ENCODE measurements at regions not wholly inside any gene's neighbourhood (a gene's known extent, or its start where the extent isn't known, plus 50 kb on each side); places are given as distances from the start of the nearest gene placed in this dataset.

- Histone ChIP-seq H3K4me3 (ENCODE audit: low read length in 3 of 3) (no peak overlapping the region), H3K27me3 (ENCODE audit: control insufficient read depth in 3 of 3, insufficient read depth in 3 of 3, low read length in 3 of 3) (peaks cover 32 to 81% (median 66%) of the 10 kb centered on the region in 3 donors), H3K9ac (ENCODE audit: low read depth in 1 of 3, low read length in 3 of 3) (no peak overlapping the region), H3K27ac (ENCODE audit: low read depth, low read length) (no peak overlapping the region), H3K9me3 (ENCODE audit: control insufficient read depth in 3 of 3, low read length in 3 of 3) (peaks cover 0 to 4% (median 2%) of the 10 kb centered on the region in 3 donors), H3K4me1 (ENCODE audit: control insufficient read depth in 3 of 3, insufficient read depth in 3 of 3, low read length in 3 of 3) (peaks cover 0 to 2% (median 0%) of the 10 kb centered on the region in 3 donors), H3K36me3 (ENCODE audit: control insufficient read depth in 3 of 3, insufficient read depth in 3 of 3, low read length in 3 of 3) (no peaks in the 10 kb centered on the region)
Measured at GRCh38 chr6:26222571-26222970, 135.3 kb downstream of the HFE start.

- H3K4me3 ChIP-seq (ENCODE audit: low read length in 3 of 3), result peak overlapping the region; percentile 44 to 82 (median 71)
- peaks cover 0 to 4% (median 2%) of the 10 kb centered on the region in 3 donors for H3K9me3 ChIP-seq (ENCODE audit: control insufficient read depth in 3 of 3, low read length in 3 of 3)
- H3K4me1 ChIP-seq (ENCODE audit: control insufficient read depth in 3 of 3, insufficient read depth in 3 of 3, low read length in 3 of 3), result peaks cover 0 to 2% (median 0%) of the 10 kb centered on the region in 3 donors
- H3K36me3 ChIP-seq (ENCODE audit: control insufficient read depth in 3 of 3, insufficient read depth in 3 of 3, low read length in 3 of 3), result no peaks in the 10 kb centered on the region
- peaks cover 30 to 80% (median 63%) of the 10 kb centered on the region in 3 donors for H3K27me3 ChIP-seq (ENCODE audit: control insufficient read depth in 3 of 3, insufficient read depth in 3 of 3, low read length in 3 of 3)
- H3K9ac ChIP-seq (ENCODE audit: low read depth in 1 of 3, low read length in 3 of 3), result peak overlapping the region in 1 of 3 donors; percentile 59
- peak overlapping the region; percentile 73 for H3K27ac ChIP-seq (ENCODE audit: low read depth, low read length)
Measured at GRCh38 chr6:26223228-26223627, 136.0 kb downstream of the HFE start.

- H3K27ac ChIP-seq (ENCODE audit: low read depth, low read length), result peak overlapping the region; percentile 73
- peaks cover 0 to 2% (median 0%) of the 10 kb centered on the region in 3 donors for H3K4me1 ChIP-seq (ENCODE audit: control insufficient read depth in 3 of 3, insufficient read depth in 3 of 3, low read length in 3 of 3)
- H3K27me3 ChIP-seq (ENCODE audit: control insufficient read depth in 3 of 3, insufficient read depth in 3 of 3, low read length in 3 of 3), result peaks cover 29 to 74% (median 61%) of the 10 kb centered on the region in 3 donors
- peak overlapping the region; percentile 44 to 82 (median 71) for H3K4me3 ChIP-seq (ENCODE audit: low read length in 3 of 3)
- H3K36me3 ChIP-seq (ENCODE audit: control insufficient read depth in 3 of 3, insufficient read depth in 3 of 3, low read length in 3 of 3), result no peaks in the 10 kb centered on the region
- peaks cover 0 to 4% (median 2%) of the 10 kb centered on the region in 3 donors for H3K9me3 ChIP-seq (ENCODE audit: control insufficient read depth in 3 of 3, low read length in 3 of 3)
- peak overlapping the region; percentile 36 to 69 (median 47) for H3K9ac ChIP-seq (ENCODE audit: low read depth in 1 of 3, low read length in 3 of 3)
Measured at GRCh38 chr6:26223650-26224546, 136.7 kb downstream of the HFE start.

GRCh38 chr6:26224547-26224912 is 137.3 kb downstream of the HFE start:
- Histone ChIP-seq H3K27ac (ENCODE audit: low read depth, low read length) (peak overlapping the region; percentile 73), H3K27me3 (ENCODE audit: control insufficient read depth in 3 of 3, insufficient read depth in 3 of 3, low read length in 3 of 3) (peaks cover 29 to 70% (median 57%) of the 10 kb centered on the region in 3 donors), H3K4me3 (ENCODE audit: low read length in 3 of 3) (peak overlapping the region in 2 of 3 donors; percentile 33 to 82), H3K9ac (ENCODE audit: low read depth in 1 of 3, low read length in 3 of 3) (peak overlapping the region in 2 of 3 donors; percentile 36 to 69), H3K9me3 (ENCODE audit: control insufficient read depth in 3 of 3, low read length in 3 of 3) (peaks cover 0 to 4% (median 2%) of the 10 kb centered on the region in 3 donors), H3K36me3 (ENCODE audit: control insufficient read depth in 3 of 3, insufficient read depth in 3 of 3, low read length in 3 of 3) (no peaks in the 10 kb centered on the region), H3K4me1 (ENCODE audit: control insufficient read depth in 3 of 3, insufficient read depth in 3 of 3, low read length in 3 of 3) (peaks cover 0 to 2% (median 0%) of the 10 kb centered on the region in 3 donors)

- Histone ChIP-seq H3K27me3 (ENCODE audit: control insufficient read depth in 3 of 3, insufficient read depth in 3 of 3, low read length in 3 of 3) (peaks cover 31 to 63% (median 51%) of the 10 kb centered on the region in 3 donors), H3K27ac (ENCODE audit: low read depth, low read length) (no peak overlapping the region), H3K4me3 (ENCODE audit: low read length in 3 of 3) (peak overlapping the region in 2 of 3 donors; percentile 13 to 82), H3K9ac (ENCODE audit: low read depth in 1 of 3, low read length in 3 of 3) (no peak overlapping the region), H3K4me1 (ENCODE audit: control insufficient read depth in 3 of 3, insufficient read depth in 3 of 3, low read length in 3 of 3) (peaks cover 0 to 2% (median 0%) of the 10 kb centered on the region in 3 donors), H3K9me3 (ENCODE audit: control insufficient read depth in 3 of 3, low read length in 3 of 3) (peaks cover 0 to 4% (median 2%) of the 10 kb centered on the region in 3 donors), H3K36me3 (ENCODE audit: control insufficient read depth in 3 of 3, insufficient read depth in 3 of 3, low read length in 3 of 3) (no peaks in the 10 kb centered on the region)
Measured at GRCh38 chr6:26224940-26225847, 138.0 kb downstream of the HFE start.

- peaks cover 0 to 2% (median 0%) of the 10 kb centered on the region in 3 donors for H3K4me1 ChIP-seq (ENCODE audit: control insufficient read depth in 3 of 3, insufficient read depth in 3 of 3, low read length in 3 of 3)
- H3K27me3 ChIP-seq (ENCODE audit: control insufficient read depth in 3 of 3, insufficient read depth in 3 of 3, low read length in 3 of 3), result peaks cover 35 to 62% (median 52%) of the 10 kb centered on the region in 3 donors
- peaks cover 0 to 4% (median 2%) of the 10 kb centered on the region in 3 donors for H3K9me3 ChIP-seq (ENCODE audit: control insufficient read depth in 3 of 3, low read length in 3 of 3)
- H3K9ac ChIP-seq (ENCODE audit: low read depth in 1 of 3, low read length in 3 of 3), result no peak overlapping the region
- H3K4me3 ChIP-seq (ENCODE audit: low read length in 3 of 3), result peak overlapping the region in 1 of 3 donors; percentile 82
- H3K36me3 ChIP-seq (ENCODE audit: control insufficient read depth in 3 of 3, insufficient read depth in 3 of 3, low read length in 3 of 3), result no peaks in the 10 kb centered on the region
- no peak overlapping the region for H3K27ac ChIP-seq (ENCODE audit: low read depth, low read length)
Measured at GRCh38 chr6:26225848-26226578, 138.8 kb downstream of the HFE start.

GRCh38 chr6:26226579-26226967 is 138.4 kb upstream of the BTN3A2 start:
- Histone ChIP-seq H3K36me3 (ENCODE audit: control insufficient read depth in 3 of 3, insufficient read depth in 3 of 3, low read length in 3 of 3) (no peaks in the 10 kb centered on the region), H3K9me3 (ENCODE audit: control insufficient read depth in 3 of 3, low read length in 3 of 3) (peaks cover 0 to 4% (median 2%) of the 10 kb centered on the region in 3 donors), H3K9ac (ENCODE audit: low read depth in 1 of 3, low read length in 3 of 3) (no peak overlapping the region), H3K27ac (ENCODE audit: low read depth, low read length) (no peak overlapping the region), H3K4me1 (ENCODE audit: control insufficient read depth in 3 of 3, insufficient read depth in 3 of 3, low read length in 3 of 3) (peaks cover 0 to 2% (median 0%) of the 10 kb centered on the region in 3 donors), H3K27me3 (ENCODE audit: control insufficient read depth in 3 of 3, insufficient read depth in 3 of 3, low read length in 3 of 3) (peaks cover 41 to 61% (median 55%) of the 10 kb centered on the region in 3 donors), H3K4me3 (ENCODE audit: low read length in 3 of 3) (no peak overlapping the region)

GRCh38 chr6:26230351-26230750 is 134.6 kb upstream of the BTN3A2 start:
- Histone ChIP-seq H3K36me3 (ENCODE audit: control insufficient read depth in 3 of 3, insufficient read depth in 3 of 3, low read length in 3 of 3) (no peaks in the 10 kb centered on the region), H3K4me1 (ENCODE audit: control insufficient read depth in 3 of 3, insufficient read depth in 3 of 3, low read length in 3 of 3) (peaks cover 14 to 16% (median 14%) of the 10 kb centered on the region in 3 donors), H3K27me3 (ENCODE audit: control insufficient read depth in 3 of 3, insufficient read depth in 3 of 3, low read length in 3 of 3) (peaks cover 53 to 63% (median 61%) of the 10 kb centered on the region in 3 donors), H3K4me3 (ENCODE audit: low read length in 3 of 3) (no peak overlapping the region), H3K9me3 (ENCODE audit: control insufficient read depth in 3 of 3, low read length in 3 of 3) (peaks cover 0 to under 1% (median 0%) of the 10 kb centered on the region in 3 donors), H3K9ac (ENCODE audit: low read depth in 1 of 3, low read length in 3 of 3) (no peak overlapping the region), H3K27ac (ENCODE audit: low read depth, low read length) (no peak overlapping the region)

GRCh38 chr6:26231006-26231587 is 133.9 kb upstream of the BTN3A2 start:
- no peak overlapping the region for H3K4me3 ChIP-seq (ENCODE audit: low read length in 3 of 3)
- H3K27ac ChIP-seq (ENCODE audit: low read depth, low read length), result no peak overlapping the region
- H3K9ac ChIP-seq (ENCODE audit: low read depth in 1 of 3, low read length in 3 of 3), result no peak overlapping the region
- H3K4me1 ChIP-seq (ENCODE audit: control insufficient read depth in 3 of 3, insufficient read depth in 3 of 3, low read length in 3 of 3), result peaks cover 14 to 16% (median 14%) of the 10 kb centered on the region in 3 donors
- peaks cover 52 to 63% (median 58%) of the 10 kb centered on the region in 3 donors for H3K27me3 ChIP-seq (ENCODE audit: control insufficient read depth in 3 of 3, insufficient read depth in 3 of 3, low read length in 3 of 3)
- H3K36me3 ChIP-seq (ENCODE audit: control insufficient read depth in 3 of 3, insufficient read depth in 3 of 3, low read length in 3 of 3), result no peaks in the 10 kb centered on the region
- H3K9me3 ChIP-seq (ENCODE audit: control insufficient read depth in 3 of 3, low read length in 3 of 3), result no peaks in the 10 kb centered on the region
